HG03439 (cell line): ENCODE measurements at regions not wholly inside any gene's neighbourhood (a gene's known extent, or its start where the extent isn't known, plus 50 kb on each side); places are given as distances from the start of the nearest gene placed in this dataset.
"Not testable (repeated sequence)": the region's sequence is repeated elsewhere in the genome, so short reads cannot be mapped to it uniquely, and the experiment has no call there.

Source experiments
- ATAC-seq: cut with Tn5 transposase; IDR thresholded peaks from one replicate; pipeline ENCODE4 v1.9.1; 2021; ENCODE audit warnings: mild to moderate bottlenecking, moderate library complexity; ENCODE audit not compliant: unreplicated experiment

DNA sequence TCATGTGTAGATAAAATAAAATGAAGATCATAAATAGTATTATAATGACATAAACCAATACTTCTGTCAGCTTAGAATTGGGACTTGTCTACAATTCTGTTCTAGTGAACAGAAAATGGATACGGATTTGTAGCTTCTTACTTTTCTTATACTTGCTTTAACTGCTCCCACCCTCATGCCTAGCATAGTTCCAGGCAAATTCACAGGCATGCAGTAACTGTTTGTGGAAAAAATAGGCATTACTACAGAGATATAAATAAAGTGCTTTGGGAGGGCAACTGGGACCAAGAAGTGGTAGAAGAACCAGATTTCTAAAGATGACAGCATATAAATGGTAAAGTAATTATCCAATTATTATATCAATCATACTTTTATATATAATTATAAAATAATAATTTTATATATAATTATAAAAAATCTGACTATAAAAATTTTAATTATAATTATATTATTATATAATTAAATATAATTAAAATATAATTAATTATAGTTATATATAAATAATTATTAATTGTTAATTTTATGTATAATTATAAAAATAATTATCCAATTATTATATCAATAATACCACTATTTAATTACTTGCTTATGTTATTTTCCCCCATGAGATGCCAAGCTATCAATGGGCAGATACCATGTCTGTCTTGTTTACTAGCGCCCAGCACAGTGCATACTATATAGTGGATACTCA is 144.1 kb downstream of the NOC3L start:
- no peak for ATAC-seq

DNA sequence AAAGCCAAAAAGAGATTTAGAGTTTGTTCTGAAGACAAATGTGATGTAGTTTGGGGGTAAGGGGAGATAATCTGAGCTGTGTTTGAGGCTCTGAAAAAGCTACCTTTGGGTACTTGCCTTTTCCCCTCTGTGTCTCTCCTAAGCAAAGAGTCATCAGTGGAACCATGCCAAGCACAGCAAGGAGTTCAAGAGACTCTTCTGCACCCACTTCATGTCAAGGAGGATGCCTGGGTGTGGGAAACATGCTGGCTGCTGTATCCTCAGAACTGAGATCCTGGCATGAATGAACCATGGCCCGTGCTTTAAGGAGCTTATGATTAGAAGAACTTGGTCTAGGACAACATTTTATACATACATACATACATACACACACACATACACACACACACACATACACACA is 142.9 kb downstream of the NOC3L start:
- ATAC-seq: no peak

DNA sequence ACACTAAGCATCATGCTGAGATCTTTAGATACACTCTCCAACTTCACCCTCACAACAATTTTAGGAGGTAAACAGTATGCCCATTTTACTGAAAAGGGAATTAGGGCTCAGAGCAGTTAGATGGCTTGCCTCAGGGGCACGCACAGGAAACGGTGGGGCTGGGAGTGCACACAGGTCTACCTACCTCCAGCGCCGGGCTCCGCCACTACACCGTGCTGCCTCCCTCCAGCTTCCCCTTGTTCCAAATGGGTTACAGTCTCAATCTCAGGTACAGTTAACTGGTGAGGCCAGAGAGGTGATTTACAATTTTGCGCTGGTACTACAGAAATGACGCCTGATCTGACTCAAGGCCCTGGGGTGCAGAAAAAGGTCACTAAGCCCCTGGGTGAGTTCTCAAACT is 142.0 kb downstream of the NOC3L start:
- ATAC-seq: no peak

DNA sequence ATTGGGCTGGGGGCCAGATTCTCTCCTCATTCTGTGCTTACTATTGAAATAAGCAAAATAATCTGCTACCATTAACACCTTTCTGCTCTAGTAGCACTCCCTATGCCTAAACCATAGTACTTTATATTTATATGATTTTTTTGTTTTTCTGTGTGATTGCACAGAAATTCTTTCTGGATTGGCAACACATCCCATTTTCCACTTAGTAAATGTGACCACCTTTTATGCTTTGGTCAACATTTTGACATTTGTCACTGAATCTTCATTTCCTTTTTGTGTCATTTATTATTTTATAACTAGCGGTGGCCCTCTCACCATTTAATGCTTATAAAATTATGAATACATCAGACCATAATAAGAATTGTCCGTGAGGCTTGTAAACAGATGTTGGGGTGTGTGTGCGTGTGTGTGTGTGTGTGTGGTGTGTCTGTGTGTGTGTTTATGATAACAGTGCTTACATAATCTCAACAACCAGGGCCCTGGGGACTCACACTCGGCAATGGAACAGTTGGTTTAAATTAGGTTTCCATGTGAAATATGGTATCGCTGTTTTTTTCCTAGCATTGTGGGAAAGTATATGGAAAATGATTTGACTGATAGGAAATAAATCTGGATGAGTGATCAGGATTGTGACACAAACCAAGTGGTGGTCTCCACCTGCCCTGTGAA is 138.9 kb downstream of the NOC3L start:
- ATAC-seq: no peak

DNA sequence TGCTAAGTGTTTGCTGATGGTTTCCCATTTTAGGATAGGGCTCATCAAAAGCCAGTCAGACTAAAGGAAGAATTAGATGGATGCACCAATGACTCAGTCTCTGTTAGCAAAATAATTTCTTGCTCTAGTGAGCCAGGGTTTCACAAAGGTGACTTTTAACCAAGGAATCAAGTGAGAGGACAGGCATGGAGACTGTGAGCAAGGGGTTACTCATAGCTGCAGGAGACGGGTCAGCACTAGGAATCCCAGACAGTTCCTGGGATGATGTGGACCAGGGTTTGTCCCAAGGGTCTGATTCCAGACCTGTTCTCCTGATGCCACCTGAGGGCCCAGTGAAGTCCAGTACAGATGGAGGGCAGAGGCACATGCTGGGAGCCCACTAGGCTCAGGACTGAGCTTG is 138.1 kb downstream of the NOC3L start:
- ATAC-seq: no peak

DNA sequence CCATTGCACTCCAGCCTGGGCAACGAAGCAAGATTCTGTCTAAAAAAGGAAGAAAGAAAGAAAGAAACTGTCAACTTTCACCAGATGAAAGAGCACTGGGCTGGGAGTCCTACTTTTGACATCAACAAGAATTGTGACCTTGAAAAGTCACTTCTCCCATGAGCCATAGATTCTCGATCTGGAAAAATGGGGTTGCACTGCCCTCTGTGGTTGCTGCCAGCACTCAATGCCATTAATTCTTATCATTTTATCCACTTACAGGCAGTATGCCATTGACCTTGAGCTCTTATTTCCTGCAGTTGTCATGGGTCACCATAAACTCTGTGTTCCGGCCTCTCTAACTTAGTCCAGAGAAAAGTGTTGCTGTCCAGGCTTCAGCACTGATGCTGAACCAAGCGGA is 137.2 kb downstream of the NOC3L start:
- no peak for ATAC-seq

DNA sequence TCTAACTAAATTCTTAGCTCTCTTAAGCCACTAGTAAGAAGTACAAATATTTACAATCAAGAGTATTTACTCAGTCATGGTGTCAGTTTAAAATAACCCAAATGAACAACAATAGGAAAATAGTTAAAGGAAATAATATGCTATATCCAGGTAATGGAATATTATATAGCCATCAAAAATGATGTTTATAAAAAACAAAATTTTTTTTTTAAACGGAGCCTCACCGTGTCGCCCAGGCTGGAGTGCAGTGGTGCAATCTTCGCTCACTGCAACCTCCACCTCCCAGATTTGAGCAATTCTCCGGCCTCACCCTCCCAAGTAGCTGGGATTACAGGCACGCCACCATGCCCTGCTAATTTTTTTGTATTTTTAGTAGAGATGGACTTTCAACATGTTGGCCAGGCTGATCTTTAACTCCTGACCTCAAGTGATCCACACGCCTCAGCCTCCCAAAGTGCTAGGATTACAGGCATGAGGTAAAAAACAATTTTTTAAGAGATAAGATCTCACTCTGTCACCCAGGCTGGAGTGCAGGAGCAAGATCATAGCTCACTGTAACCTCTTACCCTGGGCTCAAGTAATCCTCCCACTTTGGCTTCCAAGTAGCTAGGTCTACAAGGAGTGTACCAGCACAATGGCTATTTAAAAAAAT is 132.5 kb downstream of the NOC3L start:
- no peak for ATAC-seq

DNA sequence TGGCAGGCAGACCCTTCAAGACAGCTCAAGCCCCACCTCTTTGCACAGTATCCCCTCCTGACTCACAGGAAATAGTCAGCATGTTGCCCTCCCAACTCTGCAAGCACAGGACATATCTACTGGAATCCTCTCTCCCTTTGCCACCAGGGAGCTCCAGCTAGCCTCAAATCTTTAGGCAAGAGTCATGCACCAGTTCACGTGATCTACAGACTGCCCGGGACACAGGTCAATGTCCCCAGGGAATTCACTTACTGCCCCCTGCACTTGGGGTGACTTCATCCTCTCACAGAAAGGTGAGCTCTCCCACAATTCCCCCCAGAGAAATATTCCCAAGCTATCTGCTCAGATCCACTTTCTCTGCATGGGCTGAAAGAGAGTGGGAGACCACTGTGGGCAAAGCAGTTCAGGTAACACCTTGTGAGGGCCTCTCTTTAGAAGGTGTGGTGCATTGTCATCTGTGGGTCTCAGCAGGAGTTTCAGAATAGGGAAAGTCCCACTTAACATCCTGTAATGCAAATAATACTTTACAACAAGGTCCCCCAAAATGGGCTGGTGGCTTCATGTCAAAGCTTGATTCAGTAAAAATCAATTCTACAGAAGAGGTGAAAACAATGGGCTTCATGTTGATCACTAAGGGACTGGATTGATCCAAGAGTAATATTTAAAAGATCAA is 129.9 kb downstream of the NOC3L start:
- ATAC-seq: no peak

DNA sequence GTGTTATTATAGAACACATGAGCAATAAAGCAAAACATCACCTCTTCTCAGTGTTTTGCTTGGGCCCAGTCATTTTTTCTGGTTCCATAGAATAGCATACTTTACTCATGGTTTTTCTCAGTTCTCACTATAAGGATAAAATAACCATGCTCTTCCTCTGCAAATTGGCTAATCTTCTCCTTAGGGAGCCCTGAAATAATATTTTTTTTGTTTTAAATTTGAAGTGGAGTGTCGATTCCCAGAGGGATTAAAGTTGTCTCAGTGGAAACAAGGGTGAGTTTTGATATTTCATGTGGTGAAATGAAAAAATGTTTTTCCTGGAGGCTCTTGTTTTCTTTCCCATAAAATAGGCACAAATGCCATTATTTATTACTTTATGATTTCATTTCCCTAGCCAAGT is 127.3 kb downstream of the NOC3L start:
- no peak for ATAC-seq

DNA sequence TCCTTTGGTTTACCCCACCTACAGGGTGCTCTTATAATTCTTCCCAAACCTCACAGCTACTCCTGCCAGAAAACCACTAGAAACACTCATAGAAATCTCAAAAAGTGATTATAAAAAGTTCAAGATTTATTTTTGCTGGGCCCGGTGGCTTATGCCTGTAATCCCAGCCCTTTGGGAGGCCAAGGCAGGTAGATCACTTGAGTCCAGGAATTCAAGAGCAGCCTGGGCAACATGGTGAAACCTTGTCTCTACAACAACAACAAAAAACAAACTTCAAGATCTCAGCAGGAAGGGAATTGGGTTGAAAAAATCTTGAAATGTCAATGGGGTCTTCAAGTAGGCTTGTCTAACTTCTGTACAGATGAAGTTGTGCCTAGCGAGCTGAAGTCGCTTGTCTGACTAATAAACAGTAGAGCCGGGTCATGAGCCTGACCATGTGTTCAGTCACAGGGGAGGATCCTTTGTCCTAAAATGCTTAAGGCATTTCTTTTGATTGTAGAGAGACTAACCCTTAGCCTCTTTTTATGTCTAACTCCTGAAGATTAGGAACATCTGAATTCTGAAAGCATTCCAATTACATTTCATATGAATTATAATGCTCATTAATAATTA is 124.6 kb downstream of the NOC3L start:
- ATAC-seq: no peak

DNA sequence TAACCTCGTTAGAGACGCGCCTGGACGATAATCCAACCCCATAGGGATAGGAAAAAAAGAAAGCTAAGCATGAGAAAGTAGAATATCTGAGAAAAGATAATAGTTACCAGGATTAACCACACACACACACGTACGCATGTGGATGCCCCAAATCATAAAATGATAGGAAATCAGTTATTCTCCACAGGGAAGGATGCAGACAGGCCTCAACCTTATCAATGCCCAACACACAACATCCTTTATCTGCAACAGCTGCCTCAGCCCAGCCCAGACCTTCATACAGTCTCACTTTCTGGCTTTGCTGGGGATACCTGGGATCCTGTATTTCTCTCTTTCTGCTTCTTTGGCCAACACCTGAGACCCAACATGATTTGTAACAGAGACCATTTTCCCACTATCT is 123.0 kb downstream of the NOC3L start:
- ATAC-seq: no peak

DNA sequence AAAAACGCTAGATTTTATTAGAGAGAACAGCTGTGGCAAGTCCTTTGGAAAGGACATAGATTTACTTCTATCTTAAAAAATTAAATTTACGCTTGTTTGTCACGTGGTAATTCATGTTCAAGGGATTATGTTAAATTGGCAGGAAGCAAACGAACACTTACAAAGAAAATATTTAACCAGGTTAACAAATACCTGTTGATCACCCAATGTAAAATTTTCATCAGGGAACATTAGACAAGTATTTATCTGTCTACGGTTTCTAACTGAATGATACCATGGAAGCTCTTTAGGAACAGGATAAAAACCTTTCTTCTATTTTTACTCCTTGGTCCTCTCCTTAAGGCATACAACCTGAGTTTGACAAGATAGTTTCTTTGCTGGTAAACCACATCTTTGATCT is 122.2 kb downstream of the NOC3L start:
- no peak for ATAC-seq

DNA sequence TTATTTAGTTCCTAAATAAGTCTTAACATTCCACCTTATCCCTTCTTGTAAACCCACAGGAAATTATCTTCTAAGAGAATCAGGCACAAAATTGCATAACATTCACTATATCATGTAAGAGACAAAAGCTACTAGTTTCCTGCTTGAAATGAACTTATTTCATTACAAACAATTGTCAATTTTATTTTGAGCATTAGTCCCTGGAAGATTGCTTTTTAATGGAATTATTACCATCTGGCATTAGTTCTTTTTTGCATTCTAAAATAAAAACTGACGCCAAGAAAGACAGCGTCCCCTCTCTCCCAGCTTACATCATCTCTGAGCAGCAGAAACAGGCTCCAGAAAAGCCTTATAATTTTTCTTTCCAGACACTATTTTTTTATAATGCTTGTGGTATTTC is 121.8 kb downstream of the NOC3L start:
- no peak for ATAC-seq

DNA sequence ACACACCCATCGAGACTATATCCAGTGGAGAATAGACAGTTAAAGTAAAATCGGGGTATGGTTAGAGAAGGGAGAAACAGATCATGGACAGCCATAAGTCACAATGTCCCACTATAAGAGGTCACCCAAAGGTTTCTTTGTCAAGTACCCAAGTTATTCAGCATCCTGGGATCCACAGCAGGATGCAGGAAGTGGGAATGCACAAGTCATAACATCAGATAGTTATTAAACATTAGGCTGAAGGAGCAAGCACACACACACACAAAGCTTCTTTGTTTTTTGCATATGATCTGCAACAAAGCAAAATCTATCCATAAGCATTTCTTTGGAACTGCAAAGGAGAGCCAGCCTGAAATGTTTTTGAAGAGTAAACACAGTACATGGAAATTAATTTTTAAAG is 111.6 kb downstream of the NOC3L start:
- no peak for ATAC-seq

DNA sequence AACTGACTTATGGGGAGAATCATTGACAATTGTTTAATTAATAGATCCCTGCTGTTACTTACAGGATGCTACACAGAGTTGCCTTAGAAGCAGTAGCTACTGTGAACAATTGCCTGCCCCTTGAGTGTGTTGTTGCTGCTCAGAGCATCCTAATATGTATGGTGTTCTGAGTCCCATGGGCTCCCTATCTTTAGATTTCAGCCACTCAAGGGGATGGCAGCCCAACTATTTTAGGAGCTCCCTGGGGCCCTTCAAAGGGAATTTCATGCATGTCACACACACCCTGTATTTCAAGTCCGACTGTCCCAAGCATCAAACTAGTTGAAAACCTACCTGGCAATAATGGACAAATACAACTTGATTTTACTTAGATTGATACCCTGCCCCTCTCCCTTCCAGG is 111.2 kb downstream of the NOC3L start:
- ATAC-seq: no peak

DNA sequence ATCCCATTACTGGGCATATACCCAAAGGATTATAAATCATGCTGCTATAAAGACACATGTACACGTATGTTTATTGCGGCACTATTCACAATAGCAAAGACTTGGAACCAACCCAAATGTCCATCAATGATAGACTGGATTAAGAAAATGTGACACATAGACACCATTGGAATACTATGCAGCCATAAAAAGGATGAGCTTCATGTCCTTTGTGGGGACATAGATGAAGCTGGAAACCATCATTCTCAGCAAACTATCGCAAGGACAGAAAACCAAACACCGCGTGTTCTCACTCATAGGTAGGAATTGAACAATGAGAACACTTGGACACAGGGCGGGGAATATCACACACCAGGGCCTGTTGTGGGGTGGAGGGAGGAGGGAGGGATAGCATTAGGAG is 105.3 kb downstream of the NOC3L start:
- ATAC-seq: not testable (repeated sequence)

DNA sequence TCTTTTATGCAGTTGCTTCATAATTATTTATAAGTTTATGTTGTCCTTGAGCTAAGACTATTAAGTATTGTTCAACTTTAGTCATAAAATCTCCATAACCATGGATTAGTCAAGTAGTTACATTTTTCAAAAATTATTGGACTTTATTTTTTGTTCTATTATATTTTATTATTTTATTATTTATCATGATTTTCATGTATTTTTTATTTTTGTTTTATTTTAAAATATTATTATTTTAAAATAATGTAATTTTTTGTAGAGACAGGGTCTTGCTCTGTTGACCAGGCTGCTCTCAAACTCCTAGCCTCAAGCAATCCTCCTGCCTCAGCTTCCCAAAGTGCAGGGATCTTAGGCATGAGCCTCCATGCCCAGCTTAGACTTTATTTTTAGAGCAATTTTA is 102.3 kb downstream of the NOC3L start:
- ATAC-seq: no peak

DNA sequence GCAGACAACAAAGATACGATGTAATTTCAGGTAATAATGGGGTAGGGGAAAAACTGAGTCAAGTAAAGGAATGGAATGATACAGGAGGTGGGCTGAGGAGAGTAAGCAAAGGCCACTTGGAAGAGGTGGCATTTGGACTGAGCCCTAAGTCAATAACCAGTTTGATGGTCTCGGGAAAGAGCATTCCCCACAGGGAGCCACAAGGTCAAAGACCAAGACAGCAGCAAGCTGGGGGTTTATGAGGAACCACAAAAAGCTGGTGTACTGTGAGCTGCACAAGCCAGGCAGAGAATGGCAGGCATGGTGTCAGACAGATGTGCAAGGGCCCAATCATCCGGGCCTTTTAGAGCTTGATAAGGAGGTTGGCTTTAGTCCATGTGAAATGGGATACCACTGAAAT is 98.7 kb downstream of the NOC3L start:
- ATAC-seq: no peak

DNA sequence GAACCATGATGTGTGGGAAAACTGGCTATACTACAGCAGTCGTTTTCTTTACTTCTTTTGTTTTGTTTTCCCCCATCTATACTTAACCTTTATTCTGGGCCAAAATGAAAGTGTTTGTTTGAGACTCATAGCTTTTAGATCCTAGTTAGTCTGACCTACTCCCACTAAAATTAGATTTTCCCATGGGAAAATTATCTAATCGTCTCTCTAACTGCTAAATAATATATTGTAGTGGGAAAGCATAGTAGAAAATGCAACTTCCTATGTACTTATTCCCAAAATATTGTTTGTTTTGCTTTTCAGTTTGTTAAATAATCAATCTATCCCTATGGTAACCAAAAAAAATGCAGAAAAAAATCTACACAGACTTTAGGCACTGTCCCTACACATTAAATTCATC is 96.6 kb downstream of the NOC3L start:
- ATAC-seq: no peak

DNA sequence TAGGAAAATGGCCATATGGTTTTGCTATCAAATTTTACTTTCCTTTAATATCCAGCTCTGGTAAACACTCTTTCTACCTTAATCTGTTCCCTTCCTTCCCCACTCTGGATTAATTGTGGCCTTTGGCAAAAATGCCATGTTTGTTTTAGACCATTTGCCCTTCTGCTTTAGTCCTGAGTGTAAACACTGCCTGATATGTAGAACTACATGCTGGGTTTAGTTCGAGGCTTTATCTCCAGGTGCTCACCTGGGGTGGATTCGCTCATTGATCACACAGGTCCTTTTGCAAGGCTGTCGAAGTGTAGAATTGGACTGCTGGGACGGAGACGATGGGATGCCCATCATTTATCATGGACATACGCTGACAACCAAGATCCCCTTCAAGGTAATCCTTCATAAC is 94.1 kb downstream of the NOC3L start:
- no peak for ATAC-seq

DNA sequence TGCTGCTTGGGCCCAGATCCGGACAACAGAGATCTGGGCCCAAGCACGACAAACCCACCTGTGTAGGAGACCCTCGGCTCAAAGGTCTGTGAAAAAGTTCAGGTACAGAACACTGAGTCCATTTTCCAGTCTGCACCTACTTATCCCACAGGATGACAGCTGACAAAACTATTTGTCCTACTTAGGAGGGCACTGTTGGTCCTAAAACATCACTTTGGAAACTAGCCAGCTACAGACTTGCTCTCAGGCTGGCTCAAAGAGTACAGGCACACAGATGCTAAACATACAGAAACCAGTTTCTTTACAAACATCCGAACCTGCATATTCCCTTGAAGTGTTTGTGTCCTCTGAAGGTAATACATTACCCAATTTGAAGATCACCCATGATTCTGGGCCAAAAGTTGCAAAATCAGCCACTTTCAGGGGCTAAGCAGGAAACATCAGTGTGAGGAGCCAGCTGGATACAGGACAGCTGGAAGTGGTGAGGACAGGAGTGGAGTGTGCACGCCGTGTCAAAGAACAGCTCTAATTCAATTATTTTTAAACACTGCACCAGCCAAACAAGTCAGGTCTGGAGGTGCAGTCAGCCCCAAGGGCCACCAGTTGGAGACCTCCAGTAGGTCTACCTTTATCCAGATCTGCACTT is 88.5 kb downstream of the NOC3L start:
- ATAC-seq: no peak
